GM12878 (cell line): ENCODE measurements at regions not wholly inside any gene's neighbourhood (a gene's known extent, or its start where the extent isn't known, plus 50 kb on each side); places are given as distances from the start of the nearest gene placed in this dataset.

ENCODE experiments used
- ATAC-seq: fragments of 200-7000 bp; cut with Tn5 transposase; 3 replicates; pipeline ENCODE4 v1.9.1; 2020; ENCODE audit warnings: mild to moderate bottlenecking, moderate library complexity
- BruUV-seq: library from RNA; stranded (reverse); fragments of 400-500 nt; replicated peaks from 2 replicates; lab custom pipeline; 2021; lab: Mats Ljungman, UMichigan
- CTCF ChIA-PET: fragments of 300-600 bp; sonication (Branson Sonifier 250); formaldehyde crosslinking; extraction: SDS; loops from one replicate; lab custom pipeline; 2021; ENCODE audit warnings: inconsistent platforms; lab: Yijun Ruan, JAX
- POLR2A ChIA-PET: fragments of 350-600 bp; formaldehyde crosslinking; extraction: SDS; loops from one replicate; lab custom pipeline; 2021; ENCODE audit warnings: inconsistent platforms; lab: Charles Lee
- RAD21 ChIA-PET: fragments of 300-600 bp; sonication (Branson Sonifier 250); formaldehyde crosslinking; loops from one replicate; lab custom pipeline; 2023; ENCODE audit warnings: antibody characterized with exemption; ENCODE audit not compliant: unreplicated experiment; lab: Charles Lee
- SMC1A ChIA-PET: fragments of 300-600 bp; sonication (Branson Sonifier 250); formaldehyde crosslinking; loops from one replicate; lab custom pipeline; 2023; ENCODE audit not compliant: unreplicated experiment, uncharacterized antibody; lab: Charles Lee
- DNase-seq: peaks from one replicate; pipeline ENCODE4 v3.0.0-alpha.2; 2011; ENCODE audit warnings: low read depth, low spot score
- FAIRE-seq: peaks from 3 replicates; lab custom pipeline; 2011; peaks lifted over from hg19 to GRCh38; lab: Jason Lieb, UNC
- H2AFZ ChIP-seq: 2 replicates; pipeline ENCODE4 v1.6.0; 2011; ENCODE audit warnings: low read depth, low read length, control low read depth; ENCODE audit not compliant: control insufficient read depth
- H3K27ac ChIP-seq: 2 replicates; pipeline ENCODE4 v1.5.1; 2011; ENCODE audit warnings: control low read depth; ENCODE audit not compliant: control insufficient read depth, insufficient read depth
- H3K27me3 ChIP-seq, 2 experiments: replicated peaks in 1 of 2; 2 replicates each; pipeline versions ENCODE4 v1.6.0 to v1.6.1; 2011; ENCODE audit warnings: low read length in 1 of 2; ENCODE audit not compliant: control insufficient read depth in 2 of 2, insufficient read depth in 2 of 2
- H3K36me3 ChIP-seq, 2 experiments: 2 replicates each; pipeline ENCODE4 v1.5.1; 2011; ENCODE audit warnings: low read length in 1 of 2; ENCODE audit not compliant: control insufficient read depth in 2 of 2, insufficient read depth in 2 of 2
- H3K4me1 ChIP-seq: 2 replicates; pipeline ENCODE4 v1.6.1; 2011; ENCODE audit warnings: mild to moderate bottlenecking, low read length, moderate library complexity, mixed read lengths; ENCODE audit not compliant: control insufficient read depth, insufficient read depth
- H3K4me2 ChIP-seq: 2 replicates; pipeline ENCODE4 v1.6.0; 2011; ENCODE audit warnings: control low read depth; ENCODE audit not compliant: control insufficient read depth, insufficient read depth
- H3K4me3 ChIP-seq: fragments of 200-600 bp; sonication (generic); 2 replicates; pipeline ENCODE4 v1.5.1; 2016
- H3K79me2 ChIP-seq: 2 replicates; pipeline ENCODE4 v1.6.0; 2011; ENCODE audit warnings: low read length; ENCODE audit not compliant: control insufficient read depth, insufficient read depth
- H3K9ac ChIP-seq: 2 replicates; pipeline ENCODE4 v1.8.0; 2011; ENCODE audit warnings: low read length, control low read depth, mixed read lengths; ENCODE audit not compliant: control insufficient read depth, insufficient read depth
- H3K9me3 ChIP-seq: replicated peaks from 3 replicates; pipeline ENCODE4 v1.5.1; 2011; ENCODE audit warnings: mild to moderate bottlenecking, low read length; ENCODE audit not compliant: control insufficient read depth, insufficient read depth
- H4K20me1 ChIP-seq: 2 replicates; pipeline ENCODE4 v1.6.0; 2011; ENCODE audit not compliant: control insufficient read depth, insufficient read depth
- ASH2L ChIP-seq: fragments of 300-600, 200-600 bp; sonication (generic); IDR thresholded peaks from 2 replicates; pipeline ENCODE4 v1.6.1; 2017; ENCODE audit warnings: low read depth, mild to moderate bottlenecking, borderline replicate concordance
- CHD1 ChIP-seq: IDR thresholded peaks from 2 replicates; pipeline ENCODE4 v1.6.1; 2012; ENCODE audit warnings: low read depth, low read length, improper control_type of control experiment
- CTCF ChIP-seq, 3 experiments: IDR thresholded peaks in 2 of 3; conservative IDR thresholded peaks in 1 of 3; 2 replicates each; pipeline ENCODE4 v1.5.1; 2011; ENCODE audit warnings: low read depth in 3 of 3, low read length in 3 of 3, mild to moderate bottlenecking in 3 of 3, control low read depth in 2 of 3, moderate library complexity in 2 of 3, inconsistent platforms in 1 of 3, mixed read lengths in 1 of 3; ENCODE audit not compliant: control insufficient read depth in 2 of 3, insufficient read depth in 1 of 3; ENCODE audit errors: extremely low read depth in 1 of 3
- MYB ChIP-seq: fragments of 150-350 bp; IDR thresholded peaks from 2 replicates; pipeline ENCODE4 v1.6.1; 2014; ENCODE audit warnings: mild to moderate bottlenecking, low read depth, low read length, borderline replicate concordance
- NFYA ChIP-seq: IDR thresholded peaks from 2 replicates; pipeline ENCODE4 v1.6.1; 2011; ENCODE audit warnings: low read depth, mild to moderate bottlenecking, low read length, improper control_type of control experiment, borderline replicate concordance
- RAD21 ChIP-seq: IDR thresholded peaks from 2 replicates; pipeline ENCODE4 v1.6.1; 2011; ENCODE audit warnings: mild to moderate bottlenecking, low read depth, low read length, moderate library complexity; ENCODE audit not compliant: insufficient read depth
- SMARCA5 ChIP-seq: fragments of 450-650 bp; IDR thresholded peaks from 2 replicates; pipeline ENCODE4 v1.6.1; 2017; ENCODE audit warnings: mild to moderate bottlenecking
- SMC3 ChIP-seq: IDR thresholded peaks from 2 replicates; pipeline ENCODE4 v1.6.1; 2011; ENCODE audit warnings: low read length, improper control_type of control experiment, borderline replicate concordance
- STAT1 ChIP-seq: fragments of 450-650 bp; conservative IDR thresholded peaks from 2 replicates; pipeline ENCODE4 v1.6.1; 2014; ENCODE audit warnings: antibody characterized with exemption, mild to moderate bottlenecking
- ZNF207 ChIP-seq: fragments of 450-650 bp; IDR thresholded peaks from 2 replicates; pipeline ENCODE4 v1.6.1; 2014; ENCODE audit warnings: antibody characterized with exemption, mild to moderate bottlenecking, borderline replicate concordance
- WGBS: methylation state at CpG from one replicate; pipeline ENCODE4 v1.1.6; 2016; ENCODE audit warnings: low lambda C conversion rate; ENCODE audit not compliant: insufficient replicate concordance, insufficient coverage; ENCODE audit errors: missing lambda C conversion rate; 5-methylcytosine and 5-hydroxymethylcytosine counted together
- in situ Hi-C: fragments of 300-500 bp; cut with MboI; formaldehyde crosslinking; loops from 9 replicates; pipeline ENCODE4 v1.14.3; 2018; ENCODE audit warnings: mixed read lengths
- intact Hi-C: fragments of 100-400 bp; cut with micrococcal nuclease; formaldehyde crosslinking; loops from one replicate; pipeline ENCODE4 v1.14.2; 2022; ENCODE audit not compliant: unreplicated experiment

DNA sequence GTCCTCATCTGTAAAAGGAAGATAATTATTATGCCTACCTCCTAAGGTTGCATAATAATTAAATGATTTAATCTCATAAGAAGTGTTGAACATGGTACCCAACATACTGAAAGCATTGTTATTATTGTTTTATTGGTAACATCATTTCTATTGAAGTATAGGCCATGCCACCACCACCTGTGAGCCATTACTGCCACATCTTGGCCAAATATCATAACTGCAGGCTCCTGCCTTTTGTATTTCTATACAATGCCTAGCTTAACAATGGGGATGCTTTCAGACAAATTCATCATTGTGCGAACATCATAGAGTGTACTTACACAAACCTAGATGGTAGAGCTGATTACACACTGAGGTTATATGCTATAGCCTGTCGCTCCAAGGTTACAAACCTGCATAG, 61.1 kb upstream of the NPSR1 start:
- Histone ChIP-seq H3K9me3 (no peaks in the 10 kb centered on the region), H3K36me3 (no peaks in the 10 kb centered on the region), H3K4me1 (no peaks in the 10 kb centered on the region), H3K4me3 (no peak overlapping the region), H3K27me3 (no peaks in the 10 kb centered on the region), H3K9ac (no peak overlapping the region), H3K4me2 (no peak overlapping the region), H3K79me2 (no peaks in the 10 kb centered on the region), H4K20me1 (no peaks in the 10 kb centered on the region), H3K27ac (no peak overlapping the region), H2AFZ (no peak overlapping the region)
- intact Hi-C loops (loop anchor here (1.0 to 2.0 kb wide), 2 partner anchors 276 to 462 kb away; no protein-coding TSS in a partner anchor), in situ Hi-C loops (no loop called here)
- no TSS peak for BruUV-seq
- ChIA-PET SMC1A (interaction anchor here (0.9 to 2.2 kb wide), 5 partner anchors 16 to 463 kb away, joined by 3 to 32 read pairs (median 4); no protein-coding TSS in a partner anchor), RAD21 (interaction anchor here (1.0 to 2.7 kb wide), 5 partner anchors 248 to 470 kb away, joined by 3 to 35 read pairs (median 4); no protein-coding TSS in a partner anchor), POLR2A (no interaction called here), CTCF (interaction anchor here (0.6 to 5.1 kb wide), 11 partner anchors 9 to 612 kb away, joined by 3 to 74 read pairs (median 3); no protein-coding TSS in a partner anchor)
- FAIRE-seq, result no peak
- DNase-seq, result no peak
- no peak for TF ChIP-seq ZNF207
- no peak for TF ChIP-seq SMARCA5
- TF ChIP-seq CHD1, result no peak
- TF ChIP-seq SMC3, result peak; percentile 30; the same call in 1 of the 2 replicates
- TF ChIP-seq ASH2L, result no peak
- no peak for TF ChIP-seq NFYA
- TF ChIP-seq RAD21, result peak; percentile 56
- TF ChIP-seq CTCF (IDR thresholded peaks at IDR 0.05 in 2 of 3, conservative IDR thresholded peaks at IDR 0.05 in 1 of 3; ENCODE audit: control insufficient read depth in 2 of 3, extremely low read depth in 1 of 3, insufficient read depth in 1 of 3, low read depth in 3 of 3, low read length in 3 of 3), result peak; percentile 15 to 48 (median 27); a peak in 3 of 6 replicates
- no peak for TF ChIP-seq STAT1
- no peak for TF ChIP-seq MYB
- ATAC-seq, result peak; percentile 66
- 30% methylated on average over 2 of the region's 2 CpGs for WGBS
